ENCODE measurements at regions not wholly inside any gene's neighbourhood (a gene's known extent, or its start where the extent isn't known, plus 50 kb on each side); places are given as distances from the start of the nearest gene placed in this dataset.
A peak's percentile ranks its signal among the peaks of the same experiment; 100 is the strongest.
"Not testable (repeated sequence)": the region's sequence is repeated elsewhere in the genome, so short reads cannot be mapped to it uniquely, and the experiment has no call there.

- DNase-seq (ENCODE audit: low spot score), result no peak
These were observed 74.9 kb downstream of the ANKEF1 start for GRCh38 chr20:10109641-10110040.

GRCh38 chr20:10110151-10110550 lies 75.4 kb downstream of the ANKEF1 start:
- DNase-seq (ENCODE audit: low spot score), result no peak

DNA sequence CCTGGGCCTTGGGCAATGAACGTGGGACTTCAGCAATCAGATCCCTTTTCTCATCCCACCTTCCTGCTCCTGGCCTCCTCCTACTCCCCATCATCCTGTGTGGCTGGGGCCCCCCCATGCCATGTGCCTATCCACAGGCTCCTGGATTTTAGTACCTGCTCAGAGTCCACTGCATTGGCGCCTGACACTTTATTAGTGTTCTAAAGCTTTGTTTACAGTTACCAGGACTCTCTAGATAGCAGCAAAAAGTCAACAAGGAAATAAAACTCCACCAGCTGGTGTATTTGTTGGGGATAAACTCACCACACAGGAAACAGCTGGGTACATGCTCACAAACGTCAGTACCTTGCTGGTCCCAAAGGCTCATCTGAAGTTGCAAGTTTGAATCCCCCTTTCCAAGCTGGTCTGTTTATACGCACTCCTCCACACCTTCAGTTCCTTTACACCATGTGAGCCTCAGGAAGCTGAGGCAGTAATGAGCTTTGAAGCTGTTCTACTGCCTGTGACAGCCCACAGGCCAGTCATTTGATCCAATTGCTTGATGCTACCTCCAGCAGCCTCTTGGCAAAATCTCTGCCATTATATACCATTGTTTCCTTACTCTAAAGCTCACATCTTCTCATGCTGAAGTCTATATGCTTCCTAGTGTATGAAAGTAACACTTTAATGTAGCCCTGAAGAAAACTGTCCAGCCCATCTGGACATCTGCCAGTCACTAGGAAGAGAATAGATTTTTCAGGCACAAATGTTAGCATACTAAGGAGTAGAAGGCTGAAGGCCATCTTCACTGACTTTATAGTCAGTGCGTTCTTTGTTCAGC lies 76.6 kb downstream of the ANKEF1 start:
- no peak for DNase-seq (ENCODE audit: low spot score)

DNA sequence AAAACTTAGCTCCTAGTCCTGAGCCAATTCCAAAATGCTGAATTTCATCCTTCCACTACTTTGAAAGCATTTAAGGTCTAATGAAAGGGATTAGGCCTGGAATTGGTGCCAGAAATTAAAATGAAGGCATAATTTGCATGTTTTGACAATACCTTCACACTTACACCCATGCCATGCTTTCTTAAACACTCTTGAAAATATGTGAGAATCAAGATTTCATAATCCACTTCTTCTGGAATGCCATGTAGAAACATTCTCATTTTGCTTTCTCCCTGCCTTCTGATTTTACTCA lies 77.1 kb downstream of the ANKEF1 start:
- no peak for DNase-seq (ENCODE audit: low spot score)

- no peak for DNase-seq (ENCODE audit: low spot score)
These were observed 79.0 kb downstream of the ANKEF1 start for GRCh38 chr20:10113746-10114145.

GRCh38 chr20:10114598-10114997 lies 79.8 kb downstream of the ANKEF1 start:
- no peak for DNase-seq (ENCODE audit: low spot score)

GRCh38 chr20:10115021-10115420 lies 80.2 kb downstream of the ANKEF1 start:
- DNase-seq (ENCODE audit: low spot score), result no peak

DNA sequence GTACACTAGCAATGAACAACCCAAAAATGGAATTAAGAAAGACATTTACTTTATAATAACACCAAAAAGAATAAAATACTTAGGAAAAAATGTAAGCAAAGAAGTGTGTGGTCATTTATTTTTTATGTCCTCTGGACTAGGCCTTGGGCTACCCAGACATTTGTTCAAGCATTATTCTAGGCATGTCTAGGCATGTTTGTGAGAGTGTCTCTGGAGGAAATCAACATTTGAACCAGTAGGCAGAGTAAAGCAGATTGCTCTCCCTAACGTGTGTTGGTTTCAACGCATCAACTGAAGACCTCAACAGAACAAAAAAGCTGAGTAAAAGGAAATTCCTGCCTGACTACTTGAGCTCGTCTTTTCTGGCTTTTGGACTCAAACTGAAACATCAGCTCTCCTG lies 84.5 kb downstream of the ANKEF1 start:
- DNase-seq (ENCODE audit: low spot score), result no peak

DNA sequence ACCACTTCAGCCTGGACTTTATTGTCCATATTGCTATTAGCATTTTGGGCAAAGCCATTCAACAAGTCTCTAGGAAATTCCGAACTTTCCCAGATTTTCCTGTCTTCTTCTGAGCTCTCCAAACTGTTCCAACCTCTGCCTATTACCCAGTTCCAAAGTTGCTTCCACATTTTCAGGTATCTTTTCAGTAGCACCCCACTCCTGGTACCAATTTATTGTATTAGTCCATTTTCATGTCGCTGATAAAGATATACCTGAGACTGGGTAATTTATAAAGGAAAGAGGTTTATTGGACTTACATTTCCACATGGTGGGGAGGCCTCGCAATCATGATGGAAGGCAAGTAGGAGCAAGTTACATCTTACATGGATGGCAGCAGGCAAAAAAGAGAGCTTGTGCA lies 90.1 kb downstream of the ANKEF1 start:
- DNase-seq (ENCODE audit: low spot score), result not testable (repeated sequence)

DNA sequence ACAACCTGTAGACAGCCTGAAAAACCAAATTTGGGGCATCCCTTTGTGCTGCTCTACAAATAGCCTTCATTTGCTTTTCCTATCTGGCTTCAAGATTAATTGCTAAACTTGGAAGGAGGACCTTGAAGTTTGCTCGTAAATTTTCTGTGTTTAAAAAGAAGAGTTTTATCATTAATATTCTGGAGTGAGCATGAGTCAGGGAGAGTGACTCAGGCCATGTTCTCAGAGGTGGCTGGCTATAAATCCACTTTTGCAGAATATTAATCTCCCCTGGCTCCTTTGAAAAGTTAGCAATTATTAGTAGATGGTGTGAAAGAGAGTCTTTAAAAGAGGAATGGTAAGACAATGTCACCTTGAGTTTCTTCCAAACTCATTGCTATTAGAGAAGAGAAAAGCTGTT lies 91.0 kb downstream of the ANKEF1 start:
- DNase-seq (ENCODE audit: low spot score), result no peak

- DNase-seq (ENCODE audit: low spot score), result no peak
These were observed 88.9 kb upstream of the SNAP25 start for GRCh38 chr20:10129749-10130148.

GRCh38 chr20:10131732-10132345 lies 86.8 kb upstream of the SNAP25 start:
- peak; percentile 43 for DNase-seq (ENCODE audit: low spot score)

- no peak for DNase-seq (ENCODE audit: low spot score)
These were observed 86.2 kb upstream of the SNAP25 start for GRCh38 chr20:10132387-10132786.

DNA sequence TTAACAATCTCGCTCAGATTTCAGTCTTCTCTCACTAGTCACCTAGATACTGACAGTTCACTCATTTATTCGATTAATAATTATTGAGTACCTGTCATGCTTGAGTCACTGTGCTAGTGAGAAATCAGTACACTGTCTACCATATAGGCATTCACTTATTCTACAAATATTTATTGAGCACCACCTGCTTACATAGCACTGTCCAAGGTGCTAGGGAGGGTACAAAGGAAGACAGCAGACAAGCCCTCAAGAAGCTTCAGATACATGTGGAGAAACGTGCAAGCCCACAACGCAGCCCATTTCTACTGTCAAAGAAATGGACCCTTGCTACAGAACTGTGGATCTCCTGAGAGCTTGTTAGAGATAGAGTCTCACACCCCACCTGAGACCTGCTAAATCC lies 85.1 kb upstream of the SNAP25 start:
- no peak for DNase-seq (ENCODE audit: low spot score)

- no peak for DNase-seq (ENCODE audit: low spot score)
These were observed 84.5 kb upstream of the SNAP25 start for GRCh38 chr20:10134176-10134575.

DNA sequence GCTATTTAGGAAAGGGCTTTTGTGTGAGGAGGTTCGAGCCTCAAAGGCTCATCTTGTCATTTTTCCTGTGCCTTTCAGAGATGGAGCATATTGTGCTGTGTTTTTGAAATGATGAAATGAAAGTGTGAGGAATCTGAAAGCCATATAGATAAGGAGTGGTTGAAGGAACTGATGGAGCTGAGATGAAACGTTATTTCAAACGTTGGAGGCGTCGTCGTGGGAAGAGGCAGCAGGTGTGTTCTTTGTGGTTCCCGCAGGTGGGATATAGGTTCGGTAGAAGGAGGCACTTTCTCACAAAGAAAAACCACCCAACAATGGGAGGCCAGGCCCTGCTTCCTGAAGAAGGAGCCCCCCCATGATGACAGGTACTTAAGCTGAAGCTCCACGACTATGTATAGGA lies 83.2 kb upstream of the SNAP25 start:
- DNase-seq (ENCODE audit: low spot score), result no peak

- DNase-seq (ENCODE audit: low spot score), result no peak
These were observed 81.6 kb upstream of the SNAP25 start for GRCh38 chr20:10137032-10137431.

DNA sequence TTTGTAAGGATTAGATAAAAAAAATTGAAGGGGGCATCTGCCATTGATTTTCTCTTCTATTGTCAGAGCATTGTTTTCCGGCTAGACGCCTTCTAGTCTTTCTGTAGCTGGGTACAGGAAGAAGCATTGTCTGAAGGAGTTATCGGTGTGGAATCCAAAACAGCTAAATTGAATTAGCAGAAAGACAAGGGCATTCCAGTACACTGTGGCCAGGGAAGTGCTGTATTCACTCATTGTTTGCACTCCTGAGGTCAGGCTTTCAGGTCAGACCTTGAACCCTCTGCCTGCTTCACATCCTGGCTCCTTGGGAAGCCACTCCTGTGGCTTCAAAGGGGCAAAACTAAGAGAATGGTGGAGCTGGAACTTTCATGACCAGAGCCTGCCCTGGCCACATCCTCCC lies 81.1 kb upstream of the SNAP25 start:
- no peak for DNase-seq (ENCODE audit: low spot score)

DNA sequence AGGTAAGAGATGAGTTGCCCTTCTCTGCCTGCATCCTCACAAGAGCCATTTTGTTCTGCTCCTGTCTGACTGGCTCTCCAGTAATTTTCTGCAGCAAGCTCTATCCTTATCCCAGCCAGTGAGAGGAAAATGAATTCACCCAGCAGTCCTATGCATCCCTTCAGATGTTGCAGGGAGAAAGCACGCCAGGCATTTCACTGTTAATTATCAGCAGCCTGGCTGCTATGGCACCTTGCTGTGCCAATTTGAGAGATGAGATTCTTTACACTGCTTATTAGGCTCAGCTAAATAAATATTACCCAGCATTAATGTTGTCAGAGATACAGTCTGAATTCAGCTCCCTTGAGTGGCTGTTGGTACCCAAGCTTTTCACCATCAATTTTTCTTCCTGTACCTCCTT lies 61.1 kb upstream of the SNAP25 start:
- no peak for DNase-seq (ENCODE audit: low spot score)

- DNase-seq (ENCODE audit: low spot score), result no peak
These were observed 51.6 kb upstream of the SNAP25 start for GRCh38 chr20:10167040-10167439.

DNA sequence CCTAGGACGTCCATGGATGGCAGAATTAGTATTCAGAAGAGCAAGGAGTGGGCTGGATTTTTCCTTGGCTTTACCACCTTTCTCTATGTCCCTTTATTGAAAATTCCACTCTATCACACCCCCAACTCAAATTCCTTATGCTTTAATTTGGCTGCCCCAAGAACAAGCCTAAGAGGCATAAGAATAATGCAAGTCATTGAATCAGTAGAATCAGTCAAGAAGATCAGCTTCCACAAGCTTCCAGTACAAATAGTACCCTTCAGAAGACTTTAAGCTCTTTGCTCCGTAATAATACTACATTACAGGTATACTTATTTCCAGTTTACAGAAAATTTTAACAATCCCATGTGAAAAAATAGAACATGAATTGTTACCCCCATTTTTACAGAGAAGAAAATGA lies 51.0 kb upstream of the SNAP25 start:
- no peak for DNase-seq (ENCODE audit: low spot score)
